Osteocyte (in vitro differentiated cells): ENCODE measurements at regions not wholly inside any gene's neighbourhood (a gene's known extent, or its start where the extent isn't known, plus 50 kb on each side); places are given as distances from the start of the nearest gene placed in this dataset.

Source experiments
- DNase-seq: peaks from one replicate; pipeline ENCODE4 v3.0.0; 2021; ENCODE audit warnings: mixed read lengths; ENCODE audit not compliant: unreplicated experiment; ENCODE audit errors: extremely low spot score
- H3K27ac Mint-ChIP-seq: one replicate; pipeline ENCODE4 v1.8.0; 2021; ENCODE audit warnings: mild to moderate bottlenecking, mixed read lengths; ENCODE audit not compliant: unreplicated experiment
- H3K27me3 Mint-ChIP-seq: one replicate; pipeline ENCODE4 v1.8.0; 2021; ENCODE audit warnings: mixed read lengths; ENCODE audit not compliant: unreplicated experiment
- H3K36me3 Mint-ChIP-seq: one replicate; pipeline ENCODE4 v1.8.0; 2021; ENCODE audit warnings: mixed read lengths; ENCODE audit not compliant: unreplicated experiment
- H3K4me1 Mint-ChIP-seq: one replicate; pipeline ENCODE4 v1.8.0; 2021; ENCODE audit warnings: mixed read lengths; ENCODE audit not compliant: unreplicated experiment
- H3K4me3 Mint-ChIP-seq: one replicate; pipeline ENCODE4 v1.8.0; 2021; ENCODE audit warnings: mild to moderate bottlenecking, moderate library complexity, mixed read lengths; ENCODE audit not compliant: unreplicated experiment
- H3K9me3 Mint-ChIP-seq: one replicate; pipeline ENCODE4 v1.8.0; 2021; ENCODE audit warnings: mixed read lengths; ENCODE audit not compliant: unreplicated experiment
- CTCF ChIP-seq: fragments of 200-600 bp; sonication (generic); IDR thresholded peaks from 2 replicates; pipeline ENCODE4 v1.5.0; 2021; ENCODE audit warnings: antibody characterized with exemption, mild to moderate bottlenecking, moderate library complexity

- H3K36me3 Mint-ChIP-seq: peaks cover 2% of the 10 kb centered on the region
- H3K27ac Mint-ChIP-seq: no peak overlapping the region
- peaks cover 4% of the 10 kb centered on the region for H3K9me3 Mint-ChIP-seq
- DNase-seq: no peak
- TF ChIP-seq CTCF: no peak
- H3K4me3 Mint-ChIP-seq: no peak overlapping the region
- no peaks in the 10 kb centered on the region for H3K27me3 Mint-ChIP-seq
- no peaks in the 10 kb centered on the region for H3K4me1 Mint-ChIP-seq
Observed at GRCh38 chr15:35596285-35596684, 50.3 kb upstream of the DPH6 start.

GRCh38 chr15:35602836-35603235 lies 56.9 kb upstream of the DPH6 start:
- no peak for TF ChIP-seq CTCF
- peaks cover 24% of the 10 kb centered on the region for H3K4me1 Mint-ChIP-seq
- no peaks in the 10 kb centered on the region for H3K9me3 Mint-ChIP-seq
- no peak overlapping the region for H3K4me3 Mint-ChIP-seq
- no peak for DNase-seq
- H3K27me3 Mint-ChIP-seq: no peaks in the 10 kb centered on the region
- no peak overlapping the region for H3K27ac Mint-ChIP-seq
- H3K36me3 Mint-ChIP-seq: peaks cover 2% of the 10 kb centered on the region

GRCh38 chr15:35603301-35603700 lies 57.3 kb upstream of the DPH6 start:
- Mint-ChIP-seq H3K36me3 (peaks cover 2% of the 10 kb centered on the region), H3K4me3 (no peak overlapping the region), H3K9me3 (no peaks in the 10 kb centered on the region), H3K27ac (no peak overlapping the region), H3K4me1 (peaks cover 24% of the 10 kb centered on the region), H3K27me3 (no peaks in the 10 kb centered on the region)
- DNase-seq: no peak
- TF ChIP-seq CTCF: no peak

GRCh38 chr15:35603856-35604255 lies 57.9 kb upstream of the DPH6 start:
- Mint-ChIP-seq H3K36me3 (peaks cover 2% of the 10 kb centered on the region), H3K9me3 (no peaks in the 10 kb centered on the region), H3K4me3 (no peak overlapping the region), H3K27ac (no peak overlapping the region), H3K27me3 (no peaks in the 10 kb centered on the region), H3K4me1 (peaks cover 24% of the 10 kb centered on the region)
- no peak for TF ChIP-seq CTCF
- no peak for DNase-seq

GRCh38 chr15:35605764-35606449 lies 59.9 kb upstream of the DPH6 start:
- H3K27ac Mint-ChIP-seq: peak overlapping the region; percentile 82
- peaks cover 9% of the 10 kb centered on the region for H3K36me3 Mint-ChIP-seq
- no peak overlapping the region for H3K4me3 Mint-ChIP-seq
- no peak for TF ChIP-seq CTCF
- peaks cover 5% of the 10 kb centered on the region for H3K9me3 Mint-ChIP-seq
- DNase-seq: no peak
- H3K4me1 Mint-ChIP-seq: peaks cover 24% of the 10 kb centered on the region
- no peaks in the 10 kb centered on the region for H3K27me3 Mint-ChIP-seq
